ENCODE measurements at regions not wholly inside any gene's neighbourhood (a gene's known extent, or its start where the extent isn't known, plus 50 kb on each side); places are given as distances from the start of the nearest gene placed in this dataset.

GRCh38 chr11:45448561-45448960 lies 162.4 kb upstream of the SYT13 start:
- TF ChIP-seq FOXM1 (IDR thresholded peaks at IDR 0.05; ENCODE audit: borderline replicate concordance) (no peak), ELF4 (IDR thresholded peaks at IDR 0.05) (no peak), PKNOX1 (IDR thresholded peaks at IDR 0.05) (no peak), SP1 (IDR thresholded peaks at IDR 0.05) (no peak), TARDBP (IDR thresholded peaks at IDR 0.05) (no peak), NFRKB (IDR thresholded peaks at IDR 0.05) (no peak), ZNF384 (IDR thresholded peaks at IDR 0.05) (no peak), FOXA1 (IDR thresholded peaks at IDR 0.05) (no peak), SUZ12 (IDR thresholded peaks at IDR 0.05) (no peak), BHLHE40 (IDR thresholded peaks at IDR 0.05; ENCODE audit: borderline replicate concordance) (no peak), ARNT (IDR thresholded peaks at IDR 0.05) (no peak)
